ENCODE measurements at regions not wholly inside any gene's neighbourhood (a gene's known extent, or its start where the extent isn't known, plus 50 kb on each side); places are given as distances from the start of the nearest gene placed in this dataset.

DNA sequence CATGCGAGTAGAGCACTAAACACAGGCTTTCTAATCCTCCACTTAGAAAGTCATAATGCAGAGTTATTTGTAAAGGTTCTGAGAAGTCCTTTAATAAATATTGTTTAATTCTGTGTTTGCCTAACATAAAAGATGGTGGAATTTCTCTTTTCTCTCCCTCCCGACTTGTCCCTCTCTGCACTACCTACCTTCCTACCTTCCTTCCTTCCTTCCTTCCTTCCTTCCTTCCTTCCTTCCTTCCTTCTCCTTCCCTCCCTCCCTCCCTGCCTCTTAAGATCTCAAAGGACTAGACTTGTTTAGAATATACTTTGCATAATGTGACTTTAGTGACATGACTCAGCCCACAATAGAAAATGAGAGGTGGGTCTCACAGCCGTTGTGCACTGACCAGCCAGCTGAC lies 156.3 kb upstream of the TAPT1 start:
- H3K4me3 ChIP-seq (ENCODE audit: low read depth, low read length): no peak overlapping the region
- TF ChIP-seq, protein P1, sequence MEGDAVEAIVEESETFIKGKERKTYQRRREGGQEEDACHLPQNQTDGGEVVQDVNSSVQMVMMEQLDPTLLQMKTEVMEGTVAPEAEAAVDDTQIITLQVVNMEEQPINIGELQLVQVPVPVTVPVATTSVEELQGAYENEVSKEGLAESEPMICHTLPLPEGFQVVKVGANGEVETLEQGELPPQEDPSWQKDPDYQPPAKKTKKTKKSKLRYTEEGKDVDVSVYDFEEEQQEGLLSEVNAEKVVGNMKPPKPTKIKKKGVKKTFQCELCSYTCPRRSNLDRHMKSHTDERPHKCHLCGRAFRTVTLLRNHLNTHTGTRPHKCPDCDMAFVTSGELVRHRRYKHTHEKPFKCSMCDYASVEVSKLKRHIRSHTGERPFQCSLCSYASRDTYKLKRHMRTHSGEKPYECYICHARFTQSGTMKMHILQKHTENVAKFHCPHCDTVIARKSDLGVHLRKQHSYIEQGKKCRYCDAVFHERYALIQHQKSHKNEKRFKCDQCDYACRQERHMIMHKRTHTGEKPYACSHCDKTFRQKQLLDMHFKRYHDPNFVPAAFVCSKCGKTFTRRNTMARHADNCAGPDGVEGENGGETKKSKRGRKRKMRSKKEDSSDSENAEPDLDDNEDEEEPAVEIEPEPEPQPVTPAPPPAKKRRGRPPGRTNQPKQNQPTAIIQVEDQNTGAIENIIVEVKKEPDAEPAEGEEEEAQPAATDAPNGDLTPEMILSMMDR (IDR thresholded peaks at IDR 0.05; ENCODE audit: borderline replicate concordance, insufficient read depth, low read depth, low read length): no peak

DNA sequence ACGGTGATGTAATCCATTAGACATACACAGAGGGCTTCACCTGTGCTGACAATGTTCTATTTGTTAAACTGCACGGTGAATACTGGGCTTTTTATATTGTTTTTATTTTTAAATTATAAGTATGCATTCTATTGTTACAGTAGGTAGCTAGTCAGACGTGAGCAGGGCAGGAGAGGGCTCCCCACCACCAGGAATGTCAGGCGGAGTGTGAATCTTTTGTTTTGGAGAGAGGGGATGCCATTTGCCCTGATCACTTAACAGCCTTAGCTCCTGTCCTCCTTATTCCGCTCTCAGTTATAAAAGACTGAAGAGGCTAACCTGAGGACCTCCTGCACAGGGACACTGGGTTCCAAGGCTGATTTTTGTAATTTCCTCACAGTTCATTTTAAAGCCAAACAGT lies 151.6 kb upstream of the TAPT1 start:
- TF ChIP-seq, protein P1 (IDR thresholded peaks at IDR 0.05; ENCODE audit: borderline replicate concordance, insufficient read depth, low read depth, low read length): no peak
- H3K4me3 ChIP-seq (ENCODE audit: low read depth, low read length): no peak overlapping the region

GRCh38 chr4:16365036-16365569 lies 138.8 kb upstream of the TAPT1 start:
- TF ChIP-seq, protein P1 (IDR thresholded peaks at IDR 0.05; ENCODE audit: borderline replicate concordance, insufficient read depth, low read depth, low read length): no peak
- no peak overlapping the region for H3K4me3 ChIP-seq (ENCODE audit: low read depth, low read length)

- H3K4me3 ChIP-seq (ENCODE audit: low read depth, low read length): no peak overlapping the region
- TF ChIP-seq, protein P1 (IDR thresholded peaks at IDR 0.05; ENCODE audit: borderline replicate concordance, insufficient read depth, low read depth, low read length): no peak
Measured at GRCh38 chr4:16360694-16361262, 134.5 kb upstream of the TAPT1 start.

DNA sequence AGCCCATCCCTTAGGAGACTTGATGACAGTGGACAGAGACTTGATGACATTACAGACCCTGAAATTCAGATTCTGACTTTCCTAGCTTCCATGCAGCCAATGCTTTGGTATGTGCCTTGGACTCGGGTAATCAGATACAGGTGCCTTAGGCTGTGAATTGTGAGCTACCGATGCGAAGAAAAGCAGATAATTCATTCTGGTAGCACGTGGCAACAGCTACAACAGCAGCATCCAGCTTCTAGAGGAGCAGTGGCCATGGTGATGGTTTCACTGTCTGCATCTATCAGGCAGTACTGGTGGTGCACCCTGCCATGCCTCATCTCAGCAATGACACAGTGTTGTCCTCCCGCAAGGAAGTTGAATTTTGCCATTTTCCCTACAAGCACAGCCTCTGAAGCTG lies 126.9 kb upstream of the TAPT1 start:
- H3K4me3 ChIP-seq (ENCODE audit: low read depth, low read length): no peak overlapping the region
- TF ChIP-seq, protein P1 (IDR thresholded peaks at IDR 0.05; ENCODE audit: borderline replicate concordance, insufficient read depth, low read depth, low read length): no peak

- H3K4me3 ChIP-seq (ENCODE audit: low read depth, low read length): no peak overlapping the region
- TF ChIP-seq, protein P1 (IDR thresholded peaks at IDR 0.05; ENCODE audit: borderline replicate concordance, insufficient read depth, low read depth, low read length): no peak
Measured at GRCh38 chr4:16351161-16351560, 124.9 kb upstream of the TAPT1 start.

DNA sequence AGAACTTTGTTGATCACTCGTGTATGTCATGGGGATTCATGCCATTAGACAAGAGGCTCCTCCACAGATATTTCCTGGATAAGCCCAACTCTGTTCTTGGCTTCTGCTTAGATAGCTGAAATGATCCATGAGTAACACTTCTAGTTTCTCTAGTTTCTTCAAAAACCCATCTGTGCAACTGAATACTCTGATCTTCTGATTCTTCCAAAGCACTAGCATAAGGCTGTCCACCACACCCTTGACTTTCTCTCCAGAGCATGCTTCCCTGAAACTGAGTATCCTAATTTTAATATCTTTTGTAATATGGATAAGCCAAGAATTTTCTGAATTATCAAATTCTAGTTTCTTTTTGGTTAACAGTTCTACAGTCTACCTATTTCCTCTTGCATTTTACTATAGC lies 118.6 kb upstream of the TAPT1 start:
- TF ChIP-seq, protein P1 (IDR thresholded peaks at IDR 0.05; ENCODE audit: borderline replicate concordance, insufficient read depth, low read depth, low read length): no peak
- no peak overlapping the region for H3K4me3 ChIP-seq (ENCODE audit: low read depth, low read length)

Measured in GM12875 (cell line).